Transverse colon (tissue), 4 donors: ENCODE measurements at regions not wholly inside any gene's neighbourhood (a gene's known extent, or its start where the extent isn't known, plus 50 kb on each side); places are given as distances from the start of the nearest gene placed in this dataset.

Source experiments
- DNase-seq: peaks from one replicate; pipeline ENCODE4 v3.0.0-alpha.2; 2019
- H3K27ac ChIP-seq, 4 donors: fragments of 200-600 bp; sonication (generic); 2 replicates each; pipeline ENCODE4 v1.5.1; 2016 to 2018; ENCODE audit warnings: inconsistent platforms in 4 of 4
- H3K27me3 ChIP-seq: fragments of 200-600 bp; sonication (generic); 2 replicates; pipeline ENCODE4 v1.5.1; 2017; ENCODE audit warnings: inconsistent platforms
- H3K36me3 ChIP-seq, 4 donors: fragments of 200-600 bp; sonication (generic); 2 replicates each; pipeline ENCODE4 v1.5.1; 2017 to 2019; ENCODE audit warnings: inconsistent platforms in 4 of 4
- H3K4me1 ChIP-seq, 4 donors: fragments of 200-600 bp; sonication (generic); 2 replicates each; pipeline ENCODE4 v1.5.1; 2017 to 2020; ENCODE audit warnings: inconsistent platforms in 4 of 4
- H3K4me3 ChIP-seq, 4 donors: fragments of 200-600 bp; sonication (generic); 1 replicate in 1 of 4; 2 replicates in 3 of 4; pipeline versions ENCODE4 v1.5.1 to v1.6.1; 2017 to 2019; ENCODE audit warnings: inconsistent platforms in 4 of 4
- H3K9me3 ChIP-seq, 2 donors: fragments of 200-600 bp; sonication (generic); 2 replicates each; pipeline ENCODE4 v1.5.1; 2017 to 2019; ENCODE audit warnings: inconsistent platforms in 2 of 2
- CTCF ChIP-seq, 5 experiments: fragments of 200-600 bp in 3 of 5; fragments of 450-650 bp in 2 of 5; sonication (generic) in 3 of 5; IDR thresholded peaks; 1 replicate in 2 of 5; 2 replicates in 3 of 5; pipeline ENCODE4 v1.5.1; 2016 to 2017; ENCODE audit warnings: antibody characterized with exemption in 5 of 5, inconsistent platforms in 3 of 5, mild to moderate bottlenecking in 2 of 5, moderate library complexity in 1 of 5
- EP300 ChIP-seq: sonication (generic); formaldehyde crosslinking; IDR thresholded peaks from one replicate; pipeline ENCODE4 v1.6.1; 2017; ENCODE audit warnings: antibody characterized with exemption, low read depth
- POLR2A ChIP-seq: fragments of 450-650 bp; IDR thresholded peaks from one replicate; pipeline ENCODE4 v1.6.1; 2016; ENCODE audit warnings: antibody characterized with exemption, mild to moderate bottlenecking, moderate library complexity
- POLR2AphosphoS5 ChIP-seq, 3 donors: sonication (generic); formaldehyde crosslinking; IDR thresholded peaks; one replicate each; pipeline ENCODE4 v1.6.1; 2016; ENCODE audit warnings: antibody characterized with exemption in 3 of 3
- WGBS, 2 donors: methylation state at CpG; one replicate each; pipeline ENCODE4 v1.1.5; 2018; ENCODE audit warnings: low coverage in 1 of 2; 5-methylcytosine and 5-hydroxymethylcytosine counted together
- in situ Hi-C, 4 donors: fragments of 200-750 bp; cut with MboI; loops; one replicate each; pipeline versions ENCODE4 v1.15.0 to v1.15.1; 2017; ENCODE audit warnings: low sequenced_read_pairs in 3 of 4, low pct_ligation_motif_present in 1 of 4, low pct_unique_long_range_greater_than_20kb in 1 of 4
- intact Hi-C: fragments of 100-400 bp; cut with DNase I; formaldehyde crosslinking; loops from one replicate; pipeline ENCODE4 v1.15.1; 2023; ENCODE audit warnings: low total_unique reads

DNA sequence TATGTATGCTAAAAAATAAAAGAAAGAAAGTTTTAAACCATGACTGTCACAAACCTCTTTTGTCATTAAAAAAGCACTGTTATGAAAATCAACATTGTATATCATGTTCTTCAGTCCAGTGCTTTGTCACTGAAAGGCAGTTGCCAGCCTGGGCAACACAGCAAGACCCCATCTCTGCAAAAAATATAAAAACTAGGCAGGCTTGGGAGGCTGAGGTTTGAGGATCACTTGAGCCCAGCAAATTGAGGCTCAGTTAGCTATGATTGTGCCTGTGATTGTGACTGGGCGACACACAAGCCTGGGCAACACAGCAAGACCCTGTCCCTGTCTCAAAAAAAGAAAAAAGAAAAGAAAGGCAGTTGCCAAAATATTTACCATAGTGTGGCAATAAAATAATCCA lies 102.7 kb upstream of the NAP1L1 start:
- Histone ChIP-seq H3K27me3 (no peaks in the 10 kb centered on the region), H3K4me1 (no peaks in the 10 kb centered on the region), H3K27ac (no peak overlapping the region), H3K36me3 (no peaks in the 10 kb centered on the region), H3K4me3 (no peak overlapping the region), H3K9me3 (no peaks in the 10 kb centered on the region)
- intact Hi-C loops = no loop called here
- in situ Hi-C loops = no loop called here
- no peak for TF ChIP-seq EP300
- TF ChIP-seq CTCF (IDR thresholded peaks at IDR 0.05) = no peak
- no peak for TF ChIP-seq POLR2A
- no peak for TF ChIP-seq POLR2AphosphoS5 (IDR thresholded peaks at IDR 0.05)
- no peak for DNase-seq
- WGBS, 2 donors = 75 to 91% methylated on average over 1 of the region's 1 CpG

DNA sequence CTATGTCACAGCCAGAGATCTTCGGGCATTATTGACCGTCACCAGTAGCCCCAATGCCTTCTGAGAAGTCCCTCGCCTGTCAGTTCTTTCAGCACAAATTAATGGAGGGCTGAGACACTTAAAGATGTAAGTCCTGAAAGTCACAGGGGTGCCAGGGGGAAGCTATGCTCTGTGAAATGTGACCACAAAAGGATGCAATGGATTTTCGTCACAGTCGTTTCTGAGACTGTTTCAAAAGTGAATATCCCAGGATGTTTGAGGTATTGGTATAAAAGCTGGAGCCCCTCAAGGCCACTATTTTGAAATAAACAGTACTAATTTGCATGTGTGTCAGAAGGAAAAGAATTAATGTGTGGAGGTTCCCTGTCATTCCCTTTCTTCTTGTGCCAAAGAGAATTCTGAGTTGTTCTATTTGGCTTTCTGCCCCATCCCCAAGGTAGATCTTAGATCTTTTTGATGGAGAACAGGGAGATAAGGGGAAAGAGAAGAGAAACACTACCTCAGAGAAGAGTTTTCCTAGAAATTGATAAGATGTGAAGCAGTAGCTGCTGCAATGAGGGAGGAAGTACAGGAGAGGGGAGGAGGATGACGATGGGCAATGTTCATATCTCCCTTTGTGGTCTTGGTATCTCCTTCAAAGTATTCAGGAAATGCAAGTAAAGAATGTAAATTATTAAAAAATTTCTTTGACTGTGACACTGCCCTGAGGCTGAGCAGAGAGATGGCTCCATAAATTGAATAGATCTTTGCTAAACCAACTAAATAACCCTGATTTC lies 101.8 kb upstream of the NAP1L1 start:
- Histone ChIP-seq H3K9me3 (no peaks in the 10 kb centered on the region), H3K27ac (no peak overlapping the region), H3K4me1 (no peaks in the 10 kb centered on the region), H3K27me3 (no peaks in the 10 kb centered on the region), H3K4me3 (no peak overlapping the region), H3K36me3 (no peaks in the 10 kb centered on the region)
- in situ Hi-C loops = no loop called here
- TF ChIP-seq POLR2A (no peak), POLR2AphosphoS5 (IDR thresholded peaks at IDR 0.05) (no peak), EP300 (no peak), CTCF (IDR thresholded peaks at IDR 0.05) (no peak)
- intact Hi-C loops = no loop called here
- DNase-seq = no peak
- WGBS, 2 donors = 65 to 82% methylated on average over 2 to 6 of the region's 6 CpGs

- no peak for TF ChIP-seq EP300
- no peak for TF ChIP-seq CTCF (IDR thresholded peaks at IDR 0.05)
- TF ChIP-seq POLR2AphosphoS5 (IDR thresholded peaks at IDR 0.05) = no peak
- no peak for TF ChIP-seq POLR2A
- no peak for DNase-seq
- Histone ChIP-seq H3K4me1 (no peaks in the 10 kb centered on the region), H3K4me3 (no peak overlapping the region), H3K36me3 (no peaks in the 10 kb centered on the region), H3K27ac (no peak overlapping the region), H3K27me3 (no peaks in the 10 kb centered on the region), H3K9me3 (no peaks in the 10 kb centered on the region)
- 41% methylated on average over 4 of the region's 4 CpGs; no CpG with 5 or more reads in 1 of the 2 donors for WGBS, 2 donors
- intact Hi-C loops (no loop called here), in situ Hi-C loops (no loop called here)
Measured at GRCh38 chr12:76183459-76184186, 99.1 kb upstream of the NAP1L1 start.

- Histone ChIP-seq H3K4me1 (no peaks in the 10 kb centered on the region), H3K27ac (no peak overlapping the region), H3K27me3 (no peaks in the 10 kb centered on the region), H3K9me3 (no peaks in the 10 kb centered on the region), H3K4me3 (no peak overlapping the region), H3K36me3 (no peaks in the 10 kb centered on the region)
- in situ Hi-C loops = no loop called here
- intact Hi-C loops = no loop called here
- DNase-seq = no peak
- no peak for TF ChIP-seq POLR2AphosphoS5 (IDR thresholded peaks at IDR 0.05)
- no peak for TF ChIP-seq POLR2A
- TF ChIP-seq CTCF (IDR thresholded peaks at IDR 0.05) = no peak
- no peak for TF ChIP-seq EP300
- 80 to 93% methylated on average over 2 to 4 of the region's 4 CpGs for WGBS, 2 donors
Measured at GRCh38 chr12:76180401-76181277, 96.2 kb upstream of the NAP1L1 start.
